ENCODE measurements at regions not wholly inside any gene's neighbourhood (a gene's known extent, or its start where the extent isn't known, plus 50 kb on each side); places are given as distances from the start of the nearest gene placed in this dataset.

DNA sequence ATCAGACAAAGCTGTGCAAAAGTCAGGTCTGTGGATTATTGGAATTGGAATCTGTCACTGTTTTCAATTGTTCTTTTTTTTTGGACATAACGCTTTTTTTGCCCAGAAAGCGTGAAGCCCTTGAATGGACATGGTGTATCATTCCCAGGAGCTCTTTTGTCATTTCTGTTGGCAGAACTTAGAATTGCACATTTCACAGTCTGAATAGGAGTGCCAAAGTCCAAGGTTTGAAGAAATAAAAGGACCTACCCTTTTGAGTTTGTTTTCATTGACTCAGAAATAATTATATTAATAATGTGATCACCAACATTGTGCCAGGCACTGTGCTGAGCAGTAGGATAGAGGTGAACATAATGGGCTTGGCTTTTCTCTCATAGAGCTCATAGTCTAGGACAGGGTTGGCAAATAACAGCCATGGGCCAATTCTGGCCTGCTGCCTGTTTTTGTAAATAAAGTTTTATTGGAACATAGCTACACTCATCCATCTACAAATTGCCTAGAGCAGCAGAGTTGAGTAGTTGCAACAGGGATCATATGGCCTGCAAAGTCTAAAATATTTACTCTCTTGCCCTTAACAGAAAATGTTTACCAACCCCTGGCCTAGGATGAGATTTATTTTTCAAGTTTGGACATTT is 62.6 kb upstream of the ATXN1 start:
- TF ChIP-seq, protein P1, sequence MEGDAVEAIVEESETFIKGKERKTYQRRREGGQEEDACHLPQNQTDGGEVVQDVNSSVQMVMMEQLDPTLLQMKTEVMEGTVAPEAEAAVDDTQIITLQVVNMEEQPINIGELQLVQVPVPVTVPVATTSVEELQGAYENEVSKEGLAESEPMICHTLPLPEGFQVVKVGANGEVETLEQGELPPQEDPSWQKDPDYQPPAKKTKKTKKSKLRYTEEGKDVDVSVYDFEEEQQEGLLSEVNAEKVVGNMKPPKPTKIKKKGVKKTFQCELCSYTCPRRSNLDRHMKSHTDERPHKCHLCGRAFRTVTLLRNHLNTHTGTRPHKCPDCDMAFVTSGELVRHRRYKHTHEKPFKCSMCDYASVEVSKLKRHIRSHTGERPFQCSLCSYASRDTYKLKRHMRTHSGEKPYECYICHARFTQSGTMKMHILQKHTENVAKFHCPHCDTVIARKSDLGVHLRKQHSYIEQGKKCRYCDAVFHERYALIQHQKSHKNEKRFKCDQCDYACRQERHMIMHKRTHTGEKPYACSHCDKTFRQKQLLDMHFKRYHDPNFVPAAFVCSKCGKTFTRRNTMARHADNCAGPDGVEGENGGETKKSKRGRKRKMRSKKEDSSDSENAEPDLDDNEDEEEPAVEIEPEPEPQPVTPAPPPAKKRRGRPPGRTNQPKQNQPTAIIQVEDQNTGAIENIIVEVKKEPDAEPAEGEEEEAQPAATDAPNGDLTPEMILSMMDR (IDR thresholded peaks at IDR 0.05; ENCODE audit: borderline replicate concordance, extremely low read depth, low read length, poor library complexity, severe bottlenecking) = no peak
- no peak for TF ChIP-seq EZH2 (IDR thresholded peaks at IDR 0.05; ENCODE audit: borderline replicate concordance, low read depth, low read length, severe bottlenecking)
